Nephron (organoid): ENCODE measurements at regions not wholly inside any gene's neighbourhood (a gene's known extent, or its start where the extent isn't known, plus 50 kb on each side); places are given as distances from the start of the nearest gene placed in this dataset.
"Not testable (repeated sequence)": the region's sequence is repeated elsewhere in the genome, so short reads cannot be mapped to it uniquely, and the experiment has no call there.

Experiments
- H3K27ac Mint-ChIP-seq, 3 experiments: 2 replicates each; pipeline ENCODE4 v1.8.0; 2020; ENCODE audit warnings: mixed read lengths in 3 of 3, mild to moderate bottlenecking in 2 of 3, moderate library complexity in 1 of 3
- H3K27me3 Mint-ChIP-seq: 2 replicates; pipeline ENCODE4 v1.8.0; 2021; ENCODE audit warnings: low read depth, mild to moderate bottlenecking, moderate library complexity, mixed read lengths
- H3K36me3 Mint-ChIP-seq: 2 replicates; pipeline ENCODE4 v1.8.0; 2020; ENCODE audit warnings: low read depth, mixed read lengths
- H3K4me1 Mint-ChIP-seq: 2 replicates; pipeline ENCODE4 v1.8.0; 2020; ENCODE audit warnings: mixed read lengths
- H3K4me3 Mint-ChIP-seq, 3 experiments: 2 replicates each; pipeline ENCODE4 v1.8.0; 2020; ENCODE audit warnings: mild to moderate bottlenecking in 3 of 3, mixed read lengths in 3 of 3, moderate library complexity in 2 of 3
- H3K9me3 Mint-ChIP-seq: 2 replicates; pipeline ENCODE4 v1.8.0; 2020; ENCODE audit warnings: mixed read lengths
- CTCF ChIP-seq, 3 experiments: fragments of 200-600 bp; sonication (generic); IDR thresholded peaks; one replicate each; pipeline ENCODE4 v1.5.0; 2021; ENCODE audit warnings: antibody characterized with exemption in 3 of 3; ENCODE audit not compliant: unreplicated experiment in 3 of 3

- Mint-ChIP-seq H3K36me3 (no peaks in the 10 kb centered on the region), H3K27ac (no peak overlapping the region), H3K9me3 (no peaks in the 10 kb centered on the region), H3K27me3 (peaks cover 5% of the 10 kb centered on the region), H3K4me1 (no peaks in the 10 kb centered on the region), H3K4me3 (no peak overlapping the region)
- TF ChIP-seq CTCF (IDR thresholded peaks at IDR 0.05; ENCODE audit: unreplicated experiment in 3 of 3), result no peak
Observed at GRCh38 chr2:101628030-101628392, 69.5 kb upstream of the MAP4K4 start.

- peaks cover 5% of the 10 kb centered on the region for H3K27me3 Mint-ChIP-seq
- TF ChIP-seq CTCF (IDR thresholded peaks at IDR 0.05; ENCODE audit: unreplicated experiment in 3 of 3), result no peak
- H3K9me3 Mint-ChIP-seq, result no peaks in the 10 kb centered on the region
- H3K4me3 Mint-ChIP-seq, result no peak overlapping the region
- no peak overlapping the region for H3K27ac Mint-ChIP-seq
- no peaks in the 10 kb centered on the region for H3K36me3 Mint-ChIP-seq
- no peaks in the 10 kb centered on the region for H3K4me1 Mint-ChIP-seq
Observed at GRCh38 chr2:101627285-101628029, 70.0 kb upstream of the MAP4K4 start.

GRCh38 chr2:101625814-101626213, 71.7 kb upstream of the MAP4K4 start:
- H3K4me1 Mint-ChIP-seq, H3K9me3 Mint-ChIP-seq, H3K36me3 Mint-ChIP-seq, H3K27ac Mint-ChIP-seq, H3K27me3 Mint-ChIP-seq, H3K4me3 Mint-ChIP-seq: not testable (repeated sequence)

GRCh38 chr2:101625387-101625786, 72.1 kb upstream of the MAP4K4 start:
- peaks cover 2% of the 10 kb centered on the region for H3K4me1 Mint-ChIP-seq
- H3K27ac Mint-ChIP-seq, result no peak overlapping the region
- no peaks in the 10 kb centered on the region for H3K36me3 Mint-ChIP-seq
- peaks cover 5% of the 10 kb centered on the region for H3K27me3 Mint-ChIP-seq
- TF ChIP-seq CTCF (IDR thresholded peaks at IDR 0.05; ENCODE audit: unreplicated experiment in 3 of 3), result no peak
- H3K4me3 Mint-ChIP-seq, result no peak overlapping the region
- no peaks in the 10 kb centered on the region for H3K9me3 Mint-ChIP-seq

- H3K27ac Mint-ChIP-seq, result no peak overlapping the region
- H3K4me3 Mint-ChIP-seq, result no peak overlapping the region
- no peaks in the 10 kb centered on the region for H3K36me3 Mint-ChIP-seq
- no peaks in the 10 kb centered on the region for H3K9me3 Mint-ChIP-seq
- peaks cover 4% of the 10 kb centered on the region for H3K4me1 Mint-ChIP-seq
- TF ChIP-seq CTCF (IDR thresholded peaks at IDR 0.05; ENCODE audit: unreplicated experiment in 3 of 3), result no peak
- H3K27me3 Mint-ChIP-seq, result peaks cover 5% of the 10 kb centered on the region
Observed at GRCh38 chr2:101624706-101625332, 72.7 kb upstream of the MAP4K4 start.

GRCh38 chr2:101623031-101623521, 74.4 kb upstream of the MAP4K4 start:
- no peaks in the 10 kb centered on the region for H3K9me3 Mint-ChIP-seq
- H3K27ac Mint-ChIP-seq, result no peak overlapping the region
- TF ChIP-seq CTCF (IDR thresholded peaks at IDR 0.05; ENCODE audit: unreplicated experiment in 3 of 3), result no peak
- H3K4me3 Mint-ChIP-seq, result no peak overlapping the region
- H3K27me3 Mint-ChIP-seq, result peaks cover 5% of the 10 kb centered on the region
- H3K4me1 Mint-ChIP-seq, result peaks cover 12% of the 10 kb centered on the region
- no peaks in the 10 kb centered on the region for H3K36me3 Mint-ChIP-seq
